HG03135 (cell line): ENCODE measurements at regions not wholly inside any gene's neighbourhood (a gene's known extent, or its start where the extent isn't known, plus 50 kb on each side); places are given as distances from the start of the nearest gene placed in this dataset.

Experiments
- ATAC-seq: cut with Tn5 transposase; IDR thresholded peaks from one replicate; pipeline ENCODE4 v1.9.1; 2021; ENCODE audit warnings: mild to moderate bottlenecking, moderate library complexity; ENCODE audit not compliant: unreplicated experiment

DNA sequence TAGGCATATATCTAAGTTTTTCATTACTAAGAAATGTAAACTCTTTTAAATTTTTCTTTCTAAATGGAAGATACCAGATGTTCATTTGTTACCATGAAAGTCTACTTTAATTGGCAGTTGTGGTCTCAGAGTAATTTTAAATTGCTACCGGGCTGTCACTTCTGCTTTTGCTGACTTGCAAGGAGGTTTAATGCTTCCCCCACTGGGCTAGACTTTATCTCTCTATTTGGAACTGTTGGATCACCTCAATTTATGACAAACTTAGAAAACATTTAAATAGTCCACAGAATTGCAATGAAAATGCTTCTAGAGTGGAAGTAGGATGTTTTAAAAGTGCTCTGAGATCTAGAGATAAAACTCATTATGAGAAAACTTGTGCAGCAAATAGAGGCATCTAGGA, 479.8 kb upstream of the GOT2 start:
- ATAC-seq: no peak

DNA sequence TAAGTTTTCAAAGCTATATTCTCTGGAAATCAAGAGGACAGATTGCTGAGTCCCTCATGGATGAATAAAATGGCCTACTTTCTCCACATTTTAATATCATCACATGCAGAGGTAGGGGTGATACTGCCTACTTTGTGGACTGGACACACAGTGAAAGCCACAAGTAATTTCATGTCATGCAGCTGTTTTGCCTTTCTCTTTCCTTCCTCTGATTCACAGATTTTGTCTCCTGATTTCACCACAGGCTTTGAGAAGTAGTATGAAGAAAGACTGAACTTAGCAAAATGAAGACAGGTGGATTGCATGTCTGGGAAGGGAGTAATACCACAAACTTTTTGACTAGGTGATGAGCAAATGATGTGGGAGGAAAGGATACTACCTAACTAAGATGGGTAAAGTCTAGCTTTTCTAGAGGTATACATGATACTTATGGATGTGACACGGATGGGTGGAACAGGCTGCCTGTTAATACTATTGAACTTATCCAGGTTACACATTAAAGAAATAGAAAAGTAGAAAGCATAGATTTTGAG, 478.4 kb upstream of the GOT2 start:
- ATAC-seq: no peak

DNA sequence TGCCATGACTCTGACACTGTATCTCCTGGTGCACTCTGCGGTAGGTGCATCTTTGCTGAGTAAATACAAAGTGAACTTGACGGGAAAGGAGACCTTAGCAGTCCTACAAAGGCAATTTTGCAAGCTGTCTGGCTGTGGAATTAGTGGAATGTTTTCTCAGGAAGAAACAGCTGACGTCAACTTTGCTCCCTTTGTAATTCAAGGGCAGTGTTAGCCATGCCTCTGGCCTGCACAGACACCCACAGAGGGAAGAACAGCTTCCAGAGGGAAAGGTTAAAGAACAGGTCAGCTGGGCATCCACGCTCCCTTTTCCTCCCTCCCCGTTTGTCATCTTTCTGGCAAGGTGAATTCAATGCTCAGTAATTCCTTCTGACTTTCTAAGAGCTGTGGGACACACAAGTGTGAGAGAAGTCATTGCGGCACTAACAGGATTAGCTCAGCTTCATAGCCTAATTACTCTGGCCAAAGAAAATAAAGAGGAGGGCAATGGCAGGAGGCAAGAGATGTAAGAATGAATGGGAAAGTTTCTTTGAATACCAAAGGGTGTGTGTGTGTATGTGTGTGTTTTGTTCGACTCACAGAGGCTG, 476.9 kb upstream of the GOT2 start:
- no peak for ATAC-seq

DNA sequence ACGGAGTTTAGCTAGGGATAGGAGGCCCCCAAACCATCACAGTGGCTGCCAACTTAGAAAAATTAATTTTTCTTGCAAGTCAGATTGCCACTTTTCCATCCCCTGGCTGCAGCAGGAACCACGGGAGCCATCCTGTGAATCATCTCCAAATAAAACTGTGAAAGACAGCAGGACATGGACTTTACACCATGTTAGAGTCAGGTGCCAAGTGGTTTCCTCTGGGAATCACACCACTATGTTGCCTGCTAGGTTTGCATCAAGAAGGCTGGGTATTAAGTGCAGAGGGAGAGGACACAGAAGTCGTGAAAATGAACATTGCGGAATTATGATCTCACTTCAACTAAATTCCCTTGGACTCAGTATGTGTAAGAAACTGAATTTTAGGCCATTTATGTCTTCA, 471.3 kb upstream of the GOT2 start:
- no peak for ATAC-seq

DNA sequence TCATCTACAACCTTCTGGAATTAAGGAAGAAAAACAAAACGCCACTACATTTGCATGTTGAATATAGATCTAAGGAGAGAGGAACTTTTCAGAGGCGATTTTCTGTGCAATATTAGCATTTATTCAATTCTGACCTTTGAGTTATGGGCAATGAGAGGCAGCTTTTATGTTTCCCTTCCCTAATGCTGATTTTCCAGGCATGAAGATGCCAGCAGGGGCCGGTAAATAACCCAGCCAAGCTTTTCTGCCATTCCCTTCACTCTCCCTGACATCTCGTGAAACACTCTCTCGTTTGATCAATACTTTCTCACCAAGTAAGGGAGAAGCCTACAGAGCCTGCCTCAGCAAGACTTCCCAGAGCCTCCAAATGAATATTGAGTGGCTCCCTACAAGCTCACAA, 470.5 kb upstream of the GOT2 start:
- no peak for ATAC-seq

DNA sequence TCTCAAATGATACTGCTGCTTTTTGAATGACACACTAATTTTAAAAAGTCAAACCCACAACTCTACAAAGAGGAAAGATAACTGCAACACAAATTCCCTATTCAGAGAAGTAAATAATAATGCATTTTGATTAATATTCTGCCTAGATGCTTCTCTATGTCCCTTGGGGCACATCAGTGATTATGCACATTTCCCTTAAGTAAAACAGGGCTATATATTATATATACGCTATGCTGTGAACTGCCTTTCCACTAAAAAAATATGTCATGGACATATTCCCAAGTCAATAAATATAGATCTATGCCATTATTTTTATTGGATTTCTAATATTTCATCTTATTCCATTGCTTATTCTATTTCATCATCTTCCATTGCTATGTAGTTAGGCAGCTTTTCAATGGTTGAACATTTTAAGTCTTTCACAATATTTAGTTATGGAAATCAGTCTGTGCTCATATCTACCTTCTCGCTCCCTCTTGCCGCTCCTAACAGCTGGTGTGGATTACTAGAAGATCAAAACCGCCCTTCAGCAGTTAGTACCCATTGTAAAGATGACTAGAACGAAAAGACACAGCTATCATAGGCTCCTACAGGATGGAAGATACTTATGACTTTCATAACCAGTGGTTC, 468.2 kb upstream of the GOT2 start:
- ATAC-seq: no peak

DNA sequence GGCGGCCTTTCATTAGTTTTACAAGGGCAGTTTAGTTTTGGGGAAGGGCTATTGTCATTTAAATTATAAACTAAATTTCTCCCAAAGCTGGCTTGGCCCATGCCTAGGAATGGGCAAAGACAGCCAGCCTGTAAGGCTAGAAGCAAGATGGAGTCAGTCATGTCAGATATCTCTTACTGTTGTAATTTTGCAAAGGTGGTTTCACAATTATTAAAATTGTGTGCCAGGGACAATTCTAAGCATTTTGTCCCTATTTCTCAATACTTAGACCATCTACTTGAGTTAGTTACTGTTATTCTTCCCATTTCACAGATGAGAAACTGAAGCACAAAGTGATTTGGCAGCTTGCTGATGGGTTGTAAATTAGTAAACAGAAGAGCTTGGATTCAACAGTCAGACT, 467.7 kb upstream of the GOT2 start:
- ATAC-seq: no peak

DNA sequence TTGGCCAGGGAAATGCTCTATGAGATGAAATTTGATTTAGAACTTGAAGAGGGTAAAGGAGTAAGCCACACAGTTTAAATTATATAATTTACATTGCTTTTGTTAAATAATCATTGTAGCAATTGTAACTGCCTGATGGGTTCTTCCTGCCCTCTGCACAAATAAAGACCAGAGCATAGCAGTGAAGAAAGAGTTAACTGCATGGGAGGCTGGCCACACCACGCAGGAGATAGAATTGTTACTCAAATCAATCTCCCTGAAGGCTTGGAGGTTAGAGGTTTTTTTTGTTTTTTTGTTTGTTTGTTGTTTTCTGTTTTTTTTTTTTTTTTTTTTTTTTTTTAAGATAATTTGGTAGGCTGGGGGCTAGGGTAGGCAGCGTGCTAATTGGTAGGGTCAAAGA, 467.0 kb upstream of the GOT2 start:
- ATAC-seq: no peak

DNA sequence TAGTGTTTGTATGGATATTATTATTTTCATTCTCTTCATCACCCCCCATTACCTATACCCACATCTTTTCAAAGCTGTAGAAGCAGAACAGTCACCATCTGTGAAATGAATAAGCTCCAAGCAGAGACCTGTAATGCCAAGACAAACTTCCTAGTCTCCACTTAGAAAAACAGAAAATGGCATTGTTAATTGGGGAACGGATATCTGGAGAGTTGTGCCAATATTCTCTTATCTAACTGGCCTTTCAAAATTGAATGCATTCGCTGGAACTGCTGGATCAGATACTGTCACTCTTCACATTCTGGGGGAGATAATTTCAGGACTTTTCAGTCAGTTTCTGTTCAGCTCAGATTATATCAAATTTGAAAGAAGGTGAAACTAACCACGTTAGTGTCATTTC, 464.4 kb upstream of the GOT2 start:
- ATAC-seq: no peak

DNA sequence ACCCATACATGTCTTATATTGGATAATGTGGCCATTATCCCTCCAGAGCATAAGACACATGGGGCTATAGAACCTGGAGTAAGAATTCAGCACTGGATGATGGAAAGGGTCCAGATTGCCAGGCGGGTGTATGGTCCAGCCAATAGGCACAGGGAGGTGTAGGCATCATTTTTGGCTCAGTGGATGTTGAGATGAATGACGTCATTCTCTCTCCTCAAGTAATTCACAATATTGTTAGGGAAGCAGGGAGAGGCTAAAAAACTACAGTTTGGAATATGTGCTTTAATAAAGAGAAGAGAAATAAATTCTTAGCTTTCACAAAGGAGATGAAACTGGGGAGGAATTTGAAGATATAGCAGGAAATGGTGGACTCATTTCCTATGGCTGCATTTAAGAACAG, 461.1 kb upstream of the GOT2 start:
- no peak for ATAC-seq

DNA sequence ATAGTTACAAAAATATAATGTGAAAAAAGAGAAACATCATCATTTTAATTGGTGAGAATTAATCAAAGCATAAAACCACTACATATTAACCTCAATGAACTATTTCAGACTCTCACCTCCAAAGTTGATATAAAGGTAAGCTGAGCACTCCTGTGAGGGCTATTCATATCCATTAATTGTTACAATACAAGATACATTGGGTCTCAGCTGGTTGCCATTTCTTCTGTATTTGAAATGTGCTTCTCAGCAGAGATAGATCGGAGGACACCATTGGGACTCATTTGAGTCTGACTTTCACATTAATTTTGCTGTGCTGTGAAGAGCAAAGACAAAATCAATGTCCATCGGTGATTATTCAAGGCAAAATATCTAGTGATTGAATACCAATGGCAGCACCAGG, 459.5 kb upstream of the GOT2 start:
- no peak for ATAC-seq

DNA sequence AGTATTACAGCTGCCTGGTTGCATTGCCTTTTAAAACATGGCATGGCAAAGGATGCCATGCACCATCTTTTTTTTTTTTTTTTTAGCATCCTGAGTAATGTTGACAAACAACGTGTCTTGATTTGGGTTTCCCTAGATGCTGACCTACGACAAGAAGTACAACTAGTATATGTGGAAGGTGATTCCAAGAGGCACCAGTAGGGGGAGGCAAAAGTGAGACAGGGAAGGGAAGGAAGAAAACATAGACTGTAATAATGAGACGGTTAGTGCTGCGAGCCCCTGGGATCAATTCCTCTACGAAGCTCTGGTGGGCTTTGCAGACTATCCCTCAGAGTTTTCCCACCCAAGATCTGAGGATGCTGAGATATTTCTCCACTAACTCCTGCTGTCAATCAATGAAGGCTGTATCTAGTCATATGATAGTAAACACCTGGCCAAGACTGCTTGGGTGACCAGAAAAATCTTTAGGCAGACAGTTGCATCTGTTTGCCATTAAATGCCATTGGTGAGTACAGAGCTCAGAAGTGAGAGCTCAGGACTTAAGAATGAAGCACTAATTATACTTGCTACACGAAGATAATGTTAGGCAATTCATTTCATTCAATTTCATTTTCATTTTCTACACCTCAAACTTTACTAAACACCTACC, 458.6 kb upstream of the GOT2 start:
- ATAC-seq: no peak

DNA sequence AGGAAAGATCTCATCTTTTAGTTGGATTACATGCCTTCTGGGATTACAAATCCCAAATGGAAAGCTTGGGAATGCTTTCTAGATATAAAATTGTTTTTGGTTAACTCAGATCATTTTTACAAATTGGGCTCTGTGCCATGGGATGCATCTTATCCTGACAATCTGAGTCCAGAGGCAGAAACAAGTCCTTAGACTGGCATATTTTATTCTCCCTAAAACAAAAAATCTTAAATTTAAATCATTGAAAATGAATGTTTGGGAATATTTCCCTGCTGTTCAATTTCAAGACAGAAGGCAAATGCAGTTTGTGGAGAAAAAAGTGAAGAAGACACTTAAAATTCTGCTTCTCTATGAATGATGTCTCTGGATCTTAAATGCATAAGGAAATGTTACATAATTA, 456.6 kb upstream of the GOT2 start:
- no peak for ATAC-seq

DNA sequence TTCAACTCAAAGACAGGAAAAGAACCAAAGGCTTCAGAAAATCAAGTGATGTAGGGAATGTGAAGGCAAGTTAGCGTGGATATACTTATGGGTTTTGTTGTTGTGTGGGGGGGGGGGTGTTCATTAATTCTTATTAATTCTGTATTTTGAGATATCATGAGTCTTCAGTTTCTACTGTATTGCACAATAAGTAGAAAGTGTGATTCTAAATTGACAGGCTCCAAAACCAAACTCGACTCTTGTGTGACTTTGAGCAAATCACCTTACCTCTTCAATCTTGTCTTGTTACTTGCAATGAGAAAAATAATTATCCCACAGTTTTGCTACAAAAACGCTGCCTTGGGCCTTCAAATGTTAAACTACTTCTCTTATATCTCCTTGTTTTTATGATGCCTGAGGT, 453.9 kb upstream of the GOT2 start:
- no peak for ATAC-seq

DNA sequence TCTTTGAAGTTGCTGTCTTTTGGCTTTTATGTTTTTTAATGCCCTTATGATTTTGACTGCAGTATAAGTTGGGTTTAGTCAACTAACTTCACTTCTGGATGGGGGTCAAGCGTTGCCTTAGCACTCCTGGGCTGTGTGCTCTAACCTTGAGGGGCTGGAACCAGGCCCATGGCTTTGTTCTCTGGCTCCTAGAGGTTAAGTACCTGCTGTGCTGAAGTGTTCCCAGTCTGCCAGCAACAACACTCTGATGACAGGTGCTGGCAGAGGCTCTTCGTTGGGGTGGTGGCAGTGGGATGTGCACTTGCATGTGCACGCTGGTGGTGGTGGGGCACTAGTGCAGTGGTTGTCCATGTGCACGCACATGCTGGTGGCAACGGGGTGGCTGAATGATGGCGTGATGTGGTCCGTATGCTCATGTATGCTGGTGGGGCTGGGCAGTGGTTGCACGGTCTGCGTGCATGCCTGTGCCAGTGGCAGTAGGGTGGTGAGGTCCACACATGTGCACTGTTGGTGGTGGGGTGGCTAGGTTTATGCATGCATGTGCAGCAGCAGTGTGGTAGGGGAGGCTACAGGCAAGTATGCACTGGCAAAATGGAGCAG, 447.8 kb upstream of the GOT2 start:
- ATAC-seq: no peak

DNA sequence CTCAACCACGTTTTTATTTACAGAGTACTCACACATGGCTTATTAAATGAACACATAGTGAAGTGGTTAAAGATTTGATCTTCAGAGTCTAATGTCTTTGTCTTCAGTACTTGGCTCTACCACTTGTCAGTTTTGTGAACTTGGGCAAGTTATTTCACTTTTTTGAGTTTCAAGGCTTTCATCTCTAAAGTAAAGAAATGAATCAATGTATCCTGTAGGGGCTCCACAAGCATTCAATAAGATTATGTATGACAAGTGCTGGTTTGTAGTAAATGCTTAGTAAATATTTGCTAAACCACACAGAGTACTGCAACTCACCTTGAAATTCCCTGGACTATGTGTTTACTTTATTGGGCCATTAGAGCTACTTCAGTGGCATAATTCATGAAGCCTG, 446.0 kb upstream of the GOT2 start:
- ATAC-seq: no peak

DNA sequence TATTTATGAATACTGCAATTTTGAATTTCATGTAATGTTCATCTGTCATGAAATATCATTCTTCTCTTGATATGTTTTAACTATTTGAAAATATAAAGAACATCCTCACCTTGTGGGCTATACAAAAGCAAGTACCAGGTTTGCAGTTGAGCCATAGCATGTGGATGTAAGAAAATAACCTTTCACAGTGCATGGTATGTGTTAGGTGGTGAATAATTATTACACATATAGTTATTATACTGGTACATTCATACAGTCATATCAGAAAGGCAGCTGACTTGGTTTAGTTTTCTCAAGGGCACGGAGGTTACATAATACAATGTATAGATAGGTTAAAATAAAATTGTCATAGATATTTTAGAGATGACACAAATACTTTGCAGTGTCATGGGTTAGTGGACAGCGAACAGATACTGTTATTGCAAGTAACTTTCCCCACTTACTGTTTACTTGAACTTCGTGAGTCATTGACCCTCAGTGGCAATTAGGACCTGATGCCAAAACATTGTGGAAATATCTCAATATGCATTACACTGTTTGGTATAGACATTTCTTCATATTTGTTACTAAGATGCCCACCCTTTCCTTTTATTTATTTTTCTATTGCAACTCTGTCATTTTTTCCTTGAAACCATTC, 445.4 kb upstream of the GOT2 start:
- ATAC-seq: no peak

DNA sequence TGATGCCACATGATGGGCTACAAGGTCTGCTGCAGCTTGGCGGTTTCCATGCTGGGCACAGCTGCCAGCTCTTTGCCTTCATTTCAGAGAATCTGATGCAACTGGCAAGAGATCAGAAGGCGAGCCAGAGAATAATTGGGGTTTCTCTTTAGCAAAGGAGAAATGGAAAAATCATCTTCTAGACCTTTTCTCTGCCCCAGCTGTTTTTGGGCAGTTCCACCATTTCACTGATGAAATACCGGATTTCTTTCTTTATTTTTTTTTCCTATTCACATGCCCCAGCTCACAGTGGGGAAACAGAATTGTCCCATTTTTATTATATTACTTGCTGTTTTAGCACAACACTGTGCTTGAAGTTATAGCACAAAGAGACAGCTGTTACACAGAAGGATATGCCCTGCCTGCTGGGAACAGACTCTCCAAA, 439.3 kb upstream of the GOT2 start:
- no peak for ATAC-seq

DNA sequence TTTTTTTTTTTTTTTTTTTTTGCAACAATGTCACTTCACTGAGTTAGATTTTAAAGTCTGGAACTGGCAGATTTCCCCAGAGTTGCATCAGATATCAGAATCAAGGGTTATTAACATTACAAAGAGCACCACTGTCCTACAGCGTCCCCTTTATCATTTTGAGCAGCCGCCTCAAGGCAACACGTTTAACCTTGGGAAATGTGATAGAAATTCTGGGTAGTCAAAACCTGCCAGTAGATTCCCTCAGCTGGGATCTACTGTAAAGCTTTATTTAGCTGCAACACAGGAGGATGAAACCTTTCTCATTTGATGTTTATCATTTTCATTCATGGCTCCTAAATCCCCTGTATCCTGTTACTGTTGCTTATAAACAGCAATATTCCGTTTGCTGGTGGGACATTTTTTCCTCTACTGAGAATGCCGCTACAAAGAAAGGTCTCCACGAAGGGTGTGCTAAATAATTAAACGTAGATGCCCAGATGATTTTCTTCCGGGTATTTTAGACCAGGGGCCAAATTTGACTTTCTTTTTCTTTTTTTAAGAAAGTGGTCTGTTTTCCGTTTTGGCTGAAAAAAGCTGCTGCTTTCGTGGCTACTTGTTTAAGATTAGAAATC, 436.1 kb upstream of the GOT2 start:
- ATAC-seq: no peak

DNA sequence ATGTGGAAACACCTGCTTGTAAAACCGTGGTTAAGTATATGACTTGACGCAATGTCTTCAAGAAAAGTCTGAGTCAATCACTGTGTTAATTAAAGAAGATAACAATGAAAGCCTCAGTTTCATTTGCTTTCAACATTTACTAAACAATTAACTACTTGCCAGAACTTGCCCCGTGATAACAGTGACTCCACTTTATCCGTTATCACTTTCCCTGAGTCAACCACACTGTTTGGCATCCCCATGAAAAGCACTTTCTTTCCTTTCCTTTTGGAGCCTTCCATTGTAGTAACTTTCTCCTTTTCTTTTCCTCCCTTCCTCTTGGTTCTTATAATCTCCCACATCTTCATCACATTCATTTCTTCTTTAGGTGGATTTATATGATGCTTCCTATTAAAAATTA, 435.1 kb upstream of the GOT2 start:
- no peak for ATAC-seq

DNA sequence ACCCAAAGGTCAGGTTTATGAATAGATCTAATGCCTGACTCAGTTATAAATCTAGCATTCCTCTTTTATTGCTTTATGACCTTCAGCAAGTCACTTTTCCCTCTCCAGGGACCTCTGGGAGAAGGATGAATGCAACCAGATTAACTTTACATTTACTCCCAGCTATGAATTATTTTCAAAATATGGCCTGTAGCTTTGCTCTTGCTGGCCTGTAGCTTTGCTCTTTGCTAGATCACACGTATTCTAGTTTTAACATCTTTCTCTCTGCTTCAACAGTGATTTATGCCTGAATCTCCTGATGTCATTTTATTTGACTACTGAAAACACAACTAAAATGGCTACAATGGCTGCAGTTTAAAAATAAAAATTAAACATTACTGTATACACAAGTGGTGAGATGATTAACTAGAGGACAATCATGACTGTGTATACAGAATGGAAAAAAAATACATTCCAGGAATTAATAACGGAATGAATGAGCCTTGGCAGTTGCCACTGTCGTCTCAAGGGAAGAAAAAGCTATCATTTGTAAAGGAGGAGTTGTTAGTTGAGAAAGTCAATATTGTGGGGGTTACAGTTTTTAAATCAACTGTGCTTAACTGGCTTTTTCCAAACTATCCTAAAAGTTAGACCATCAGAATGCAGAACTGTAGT, 434.5 kb upstream of the GOT2 start:
- ATAC-seq: no peak
